Endothelial cell of umbilical vein (primary cell): ENCODE measurements at regions not wholly inside any gene's neighbourhood (a gene's known extent, or its start where the extent isn't known, plus 50 kb on each side); places are given as distances from the start of the nearest gene placed in this dataset.

ENCODE experiments used
- BruUV-seq: library from RNA; stranded (reverse); fragments of 400-500 nt; replicated peaks from 2 replicates; lab custom pipeline; 2021; lab: Mats Ljungman, UMichigan
- CTCF ChIA-PET: fragments of 300-600, 350-600 bp; sonication (Branson Sonifier 250); formaldehyde crosslinking; loops from one replicate; lab custom pipeline; 2021; ENCODE audit warnings: antibody characterized with exemption, inconsistent platforms; lab: Charles Lee
- POLR2A ChIA-PET: fragments of 300-600, 350-600 bp; sonication (Branson Sonifier 250); formaldehyde crosslinking; loops from one replicate; lab custom pipeline; 2021; ENCODE audit warnings: antibody characterized with exemption, inconsistent platforms; lab: Charles Lee
- DNase-seq: peaks from one replicate; pipeline ENCODE4 v3.0.0-alpha.2; 2011; ENCODE audit warnings: low read depth, low spot score
- FAIRE-seq: peaks from 2 replicates; lab custom pipeline; 2011; peaks lifted over from hg19 to GRCh38; lab: Jason Lieb, UNC
- H2AFZ ChIP-seq: 2 replicates; pipeline ENCODE4 v1.6.0; 2012; ENCODE audit warnings: low read depth, low read length, control low read depth, inconsistent platforms
- H3K27ac ChIP-seq: 2 replicates; pipeline ENCODE4 v1.5.1; 2011; ENCODE audit warnings: low read depth, mild to moderate bottlenecking, control low read depth, low read length, moderate library complexity; ENCODE audit not compliant: insufficient read depth
- H3K27me3 ChIP-seq, 2 experiments: 2 replicates each; pipeline versions ENCODE4 v1.6.0 to v1.6.1; 2011; ENCODE audit warnings: low read length in 2 of 2, mixed read lengths in 1 of 2; ENCODE audit not compliant: control insufficient read depth in 2 of 2, insufficient read depth in 2 of 2
- H3K36me3 ChIP-seq, 2 experiments: 2 replicates in 1 of 2; 3 replicates in 1 of 2; pipeline ENCODE4 v1.5.1; 2011; ENCODE audit warnings: low read length in 2 of 2, mild to moderate bottlenecking in 1 of 2, moderate library complexity in 1 of 2; ENCODE audit not compliant: control insufficient read depth in 2 of 2, insufficient read depth in 2 of 2; ENCODE audit errors: extremely low read depth in 1 of 2
- H3K4me1 ChIP-seq: 3 replicates; pipeline ENCODE4 v1.5.1; 2011; ENCODE audit warnings: mild to moderate bottlenecking, low read length; ENCODE audit not compliant: control insufficient read depth, insufficient read depth; ENCODE audit errors: extremely low read depth
- H3K4me2 ChIP-seq: 2 replicates; pipeline ENCODE4 v1.6.1; 2011; ENCODE audit warnings: low read length, control low read depth, mixed read lengths; ENCODE audit not compliant: insufficient read depth
- H3K4me3 ChIP-seq, 3 experiments: fragments of 200-600 bp in 1 of 3; sonication (generic), shearing (Covaris generic) in 1 of 3; replicated peaks in 1 of 3; 2 replicates each; pipeline ENCODE4 v1.5.1; 2011 to 2016; ENCODE audit warnings: control low read depth in 3 of 3, low read length in 3 of 3, mild to moderate bottlenecking in 2 of 3, inconsistent platforms in 1 of 3, low read depth in 1 of 3, moderate library complexity in 1 of 3; ENCODE audit not compliant: insufficient read depth in 1 of 3
- H3K79me2 ChIP-seq: 2 replicates; pipeline ENCODE4 v1.6.0; 2012; ENCODE audit warnings: low read length, inconsistent platforms; ENCODE audit not compliant: control insufficient read depth, insufficient read depth
- H3K9ac ChIP-seq: replicated peaks from 2 replicates; pipeline ENCODE3; 2011; ENCODE audit warnings: low read length, control low read depth; ENCODE audit not compliant: insufficient read depth; ENCODE audit errors: extremely low read depth
- H3K9me1 ChIP-seq: replicated peaks from 3 replicates; pipeline ENCODE4 v1.6.0; 2011; ENCODE audit warnings: mild to moderate bottlenecking, low read length; ENCODE audit not compliant: control insufficient read depth, insufficient read depth; ENCODE audit errors: extremely low read depth
- H3K9me3 ChIP-seq: replicated peaks from 2 replicates; pipeline ENCODE4 v1.5.1; 2012; ENCODE audit warnings: low read length, inconsistent platforms; ENCODE audit not compliant: control insufficient read depth, insufficient read depth
- H4K20me1 ChIP-seq: replicated peaks from 2 replicates; pipeline ENCODE3; 2011; ENCODE audit warnings: mild to moderate bottlenecking, low read length; ENCODE audit not compliant: control insufficient read depth, insufficient read depth; ENCODE audit errors: extremely low read depth
- CTCF ChIP-seq, 2 donors: IDR thresholded peaks; 1 replicate in 1 of 2; 2 replicates in 1 of 2; pipeline ENCODE4 v1.5.1; 2011; ENCODE audit warnings: low read length in 2 of 2, mild to moderate bottlenecking in 2 of 2, moderate library complexity in 2 of 2, control low read depth in 1 of 2, inconsistent platforms in 1 of 2, low read depth in 1 of 2; ENCODE audit not compliant: insufficient read depth in 1 of 2; ENCODE audit errors: extremely low read depth in 1 of 2
- EZH2 ChIP-seq: IDR thresholded peaks from 2 replicates; pipeline ENCODE4 v1.6.1; 2012; ENCODE audit warnings: borderline replicate concordance, low read depth, mild to moderate bottlenecking, moderate library complexity, low read length, inconsistent platforms; ENCODE audit not compliant: severe bottlenecking
- FOS ChIP-seq: IDR thresholded peaks from 2 replicates; pipeline ENCODE4 v1.6.1; 2011; ENCODE audit warnings: mild to moderate bottlenecking, low read length, moderate library complexity, borderline replicate concordance; ENCODE audit not compliant: insufficient read depth
- GATA2 ChIP-seq: IDR thresholded peaks from 2 replicates; pipeline ENCODE4 v1.7.0; 2011; ENCODE audit warnings: low read depth, mild to moderate bottlenecking, moderate library complexity, mixed read lengths, low read length; ENCODE audit not compliant: insufficient read length, insufficient read depth
- JUN ChIP-seq: IDR thresholded peaks from 2 replicates; pipeline ENCODE4 v1.6.1; 2011; ENCODE audit warnings: borderline replicate concordance, low read depth; ENCODE audit not compliant: insufficient read length, insufficient read depth
- MAX ChIP-seq: IDR thresholded peaks from 2 replicates; pipeline ENCODE4 v1.6.1; 2011; ENCODE audit not compliant: insufficient read depth, insufficient read length
- MYC ChIP-seq: IDR thresholded peaks from one replicate; pipeline ENCODE4 v1.6.1; 2011; ENCODE audit warnings: mild to moderate bottlenecking, low read depth, low read length
- POLR2A ChIP-seq: IDR thresholded peaks from 2 replicates; pipeline ENCODE4 v1.6.1; 2012; ENCODE audit warnings: low read depth, mild to moderate bottlenecking, control low read depth, low read length
- POLR2AphosphoS5 ChIP-seq: IDR thresholded peaks from 2 replicates; pipeline ENCODE4 v1.6.1; 2012; ENCODE audit warnings: low read depth, mild to moderate bottlenecking, control low read depth, low read length, moderate library complexity; ENCODE audit not compliant: insufficient read depth
- dilution Hi-C: fragments of 300-500 bp; cut with MboI; formaldehyde crosslinking; loops from one replicate; pipeline ENCODE4 v1.15.0; 2019; ENCODE audit warnings: low sequenced_read_pairs; ENCODE audit not compliant: extremely low pct_ligation_motif_present
- intact Hi-C: fragments of 100-400 bp; cut with micrococcal nuclease; formaldehyde crosslinking; loops from one replicate; pipeline ENCODE4 v1.10.0; 2022

GRCh38 chr17:69678206-69678605, 263.7 kb downstream of the MAP2K6 start:
- no peak for FAIRE-seq
- Histone ChIP-seq H3K9me3 (no peaks in the 10 kb centered on the region), H3K79me2 (no peaks in the 10 kb centered on the region), H3K4me2 (no peak overlapping the region), H3K4me3 (no peak overlapping the region), H3K4me1 (peaks cover 9% of the 10 kb centered on the region), H3K27ac (no peak overlapping the region), H2AFZ (peak overlapping the region; percentile 9), H3K9me1 (no peaks in the 10 kb centered on the region), H3K36me3 (no peaks in the 10 kb centered on the region), H3K9ac (no peak overlapping the region), H4K20me1 (no peaks in the 10 kb centered on the region), H3K27me3 (no peaks in the 10 kb centered on the region)
- DNase-seq: no peak
- TF ChIP-seq CTCF (IDR thresholded peaks at IDR 0.05; ENCODE audit: extremely low read depth in 1 of 2, insufficient read depth in 1 of 2, low read depth in 1 of 2, low read length in 2 of 2): no peak
- TF ChIP-seq EZH2: no peak
- TF ChIP-seq POLR2A: no peak
- no peak for TF ChIP-seq GATA2
- no peak for TF ChIP-seq MAX
- TF ChIP-seq FOS: no peak
- TF ChIP-seq MYC: no peak
- TF ChIP-seq JUN: no peak
- TF ChIP-seq POLR2AphosphoS5: no peak
- ChIA-PET POLR2A (no interaction called here), CTCF (interaction anchor here (0.7 to 1.5 kb wide), 2 partner anchors 10 to 12 kb away, joined by 3 read pairs; no protein-coding TSS in a partner anchor)
- dilution Hi-C loops (no loop called here), intact Hi-C loops (no loop called here)
- BruUV-seq: no TSS peak
